Fibroblast of peridontal ligament (primary cell): ENCODE measurements at regions not wholly inside any gene's neighbourhood (a gene's known extent, or its start where the extent isn't known, plus 50 kb on each side); places are given as distances from the start of the nearest gene placed in this dataset.

Experiments
- DNase-seq: peaks from one replicate; pipeline ENCODE4 v3.0.0-alpha.2; 2010; ENCODE audit errors: extremely low read depth

DNA sequence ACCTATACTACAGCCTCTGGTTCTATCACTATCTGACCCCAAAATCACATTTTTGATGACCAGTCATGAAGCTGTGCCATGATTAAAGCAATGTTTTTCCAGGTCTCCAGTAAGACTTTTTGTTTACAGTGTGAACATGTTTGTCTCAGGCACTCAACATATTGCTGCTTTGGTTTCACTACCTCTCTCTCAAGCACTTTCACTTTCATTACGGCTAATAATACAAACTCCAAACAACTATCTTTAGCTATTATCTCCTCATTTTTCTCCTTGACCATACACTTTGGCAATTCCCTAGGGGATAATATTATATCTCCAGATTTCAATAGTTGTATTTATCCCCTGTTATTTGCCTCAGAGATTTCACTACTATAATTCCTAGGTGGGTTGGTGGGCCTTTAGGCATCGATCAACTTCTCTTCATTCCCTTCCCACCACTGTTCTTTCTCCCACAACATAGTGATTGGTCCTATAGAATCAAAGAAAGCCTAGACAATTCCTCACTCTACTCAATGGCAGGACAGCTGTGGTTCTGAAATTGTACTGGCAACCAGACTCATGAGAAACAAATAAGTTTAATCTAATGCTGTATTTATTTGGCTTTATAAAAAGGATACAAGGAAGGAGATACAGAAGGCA lies 261.4 kb upstream of the ZWINT start:
- no peak for DNase-seq

DNA sequence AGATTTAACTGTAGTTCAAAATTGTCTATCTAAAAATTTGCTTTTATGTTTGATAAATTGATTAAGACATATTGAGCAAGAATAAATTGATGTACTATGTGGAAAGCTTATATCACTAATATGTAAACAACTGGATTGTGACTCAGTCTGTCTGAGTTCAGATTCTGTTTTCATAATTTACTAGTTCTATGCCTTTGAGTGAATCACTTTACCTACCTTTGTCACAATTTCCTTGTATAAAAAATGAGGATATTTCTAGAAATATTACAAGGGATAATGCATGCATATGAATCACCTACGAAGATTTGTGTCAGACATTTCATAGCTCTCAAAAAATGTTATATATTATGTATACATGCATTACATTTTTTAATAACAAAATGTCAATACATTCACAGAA lies 245.1 kb upstream of the ZWINT start:
- no peak for DNase-seq

DNA sequence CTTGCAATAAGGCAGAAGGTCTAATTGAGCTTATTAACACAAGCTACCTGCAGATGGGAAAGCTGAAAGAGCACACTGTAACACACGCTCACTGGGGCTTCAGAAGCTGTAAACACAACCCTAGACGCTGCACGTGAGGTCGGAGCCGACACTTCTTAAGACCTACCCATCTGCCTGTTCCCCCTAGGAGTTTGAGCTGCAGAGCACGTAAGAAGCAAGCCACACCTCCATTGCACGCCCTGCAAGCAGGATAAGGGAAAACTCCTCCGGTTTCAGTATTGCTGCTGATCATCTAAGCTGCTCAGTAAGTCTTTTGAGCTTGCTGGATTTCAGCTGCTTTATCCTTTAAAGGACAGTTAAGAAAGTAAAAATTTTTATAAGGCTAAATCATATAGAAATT lies 244.0 kb upstream of the ZWINT start:
- no peak for DNase-seq

DNA sequence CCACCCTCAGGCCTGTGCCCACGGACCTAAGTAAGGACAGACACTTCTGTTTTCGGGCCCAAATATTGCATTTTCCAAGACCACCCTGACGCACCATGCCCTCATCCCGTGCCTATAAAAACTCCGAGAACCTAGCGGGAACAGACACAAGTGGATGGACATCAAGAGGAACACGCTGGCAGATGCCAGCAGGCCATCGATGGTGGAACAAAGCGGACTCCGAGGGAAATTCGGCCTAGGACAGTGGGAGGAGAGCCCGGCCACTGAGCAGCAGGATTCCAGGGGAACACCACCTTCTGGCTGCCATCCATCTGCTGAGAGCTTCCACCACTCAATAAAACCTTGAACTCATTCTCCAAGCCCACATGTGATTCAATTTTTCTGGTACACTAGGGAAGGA lies 243.6 kb upstream of the ZWINT start:
- no peak for DNase-seq

DNA sequence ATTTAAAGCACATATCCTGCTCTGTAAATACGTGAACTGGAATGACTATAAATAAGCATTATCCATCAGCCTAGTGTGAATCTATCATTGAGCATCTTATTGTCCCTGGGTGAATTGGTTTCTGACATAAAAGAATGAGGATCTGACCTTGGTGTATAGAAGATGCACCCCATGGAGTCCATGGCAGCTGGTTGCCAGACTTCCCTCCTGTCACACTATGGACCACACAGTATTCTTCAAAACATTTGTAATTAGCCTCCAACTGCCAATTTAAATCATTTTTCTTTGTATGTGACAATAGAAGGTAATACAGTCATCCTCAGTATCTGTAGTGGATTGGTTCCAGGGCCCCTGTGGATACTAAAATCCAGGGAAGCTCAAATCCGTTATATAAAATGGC lies 238.1 kb upstream of the ZWINT start:
- no peak for DNase-seq

DNA sequence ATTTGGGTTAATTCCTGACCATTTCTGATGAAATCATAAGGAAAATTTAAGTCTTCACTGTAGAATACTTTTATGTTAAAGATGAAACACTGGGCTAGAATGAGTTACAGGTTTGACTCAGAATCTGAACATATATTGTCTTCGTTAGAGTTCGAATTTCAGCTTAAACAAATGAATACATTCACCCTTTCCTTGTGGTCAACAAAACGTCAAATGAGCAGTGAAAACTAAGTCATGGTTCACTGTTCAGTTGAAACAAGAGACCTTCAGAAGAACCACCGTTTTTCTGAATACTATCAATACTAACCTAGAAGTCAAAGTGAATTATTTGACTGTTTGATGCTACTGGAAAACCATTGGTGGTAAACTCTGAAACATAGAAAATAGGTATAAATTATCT lies 235.2 kb upstream of the ZWINT start:
- DNase-seq = no peak

DNA sequence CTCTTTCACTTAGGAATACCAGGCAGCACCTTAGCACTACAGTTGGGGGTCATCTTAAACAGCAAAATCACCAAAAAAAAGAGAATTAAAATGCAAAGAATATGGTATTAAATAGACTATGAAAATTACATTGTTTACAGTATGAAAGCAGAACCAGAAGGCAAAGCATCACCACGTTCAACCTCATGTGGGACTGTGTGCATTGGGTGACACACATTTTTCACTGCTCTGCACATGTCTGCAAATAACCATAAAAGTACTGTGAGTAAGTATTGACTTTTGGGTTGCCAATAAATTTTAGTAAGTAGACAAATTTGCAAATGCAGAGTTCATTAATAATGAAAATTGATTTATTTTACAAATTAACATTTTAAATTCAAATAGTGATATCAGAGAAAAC lies 232.1 kb upstream of the ZWINT start:
- DNase-seq = no peak

DNA sequence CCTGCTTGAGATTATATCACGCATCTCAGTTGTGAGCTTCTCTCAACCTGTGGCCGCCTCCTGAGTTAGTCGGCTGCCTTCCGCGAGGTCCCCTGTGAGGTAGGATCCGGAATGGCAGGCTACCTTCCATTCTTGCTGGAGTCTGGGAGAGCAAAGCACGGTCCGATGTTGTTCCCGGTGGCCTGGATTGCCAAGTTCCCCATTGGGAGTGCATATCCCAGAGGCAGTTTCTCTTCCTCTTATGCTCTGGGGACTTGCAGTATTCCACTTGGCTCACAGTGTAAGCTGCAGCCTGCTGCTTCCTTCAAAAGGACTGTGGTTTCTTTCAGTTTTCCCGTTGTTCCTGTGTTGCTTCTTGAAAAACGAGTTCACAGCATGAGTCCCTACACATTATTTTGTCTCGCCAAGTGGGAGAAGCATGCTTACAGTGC lies 225.4 kb upstream of the ZWINT start:
- no peak for DNase-seq

DNA sequence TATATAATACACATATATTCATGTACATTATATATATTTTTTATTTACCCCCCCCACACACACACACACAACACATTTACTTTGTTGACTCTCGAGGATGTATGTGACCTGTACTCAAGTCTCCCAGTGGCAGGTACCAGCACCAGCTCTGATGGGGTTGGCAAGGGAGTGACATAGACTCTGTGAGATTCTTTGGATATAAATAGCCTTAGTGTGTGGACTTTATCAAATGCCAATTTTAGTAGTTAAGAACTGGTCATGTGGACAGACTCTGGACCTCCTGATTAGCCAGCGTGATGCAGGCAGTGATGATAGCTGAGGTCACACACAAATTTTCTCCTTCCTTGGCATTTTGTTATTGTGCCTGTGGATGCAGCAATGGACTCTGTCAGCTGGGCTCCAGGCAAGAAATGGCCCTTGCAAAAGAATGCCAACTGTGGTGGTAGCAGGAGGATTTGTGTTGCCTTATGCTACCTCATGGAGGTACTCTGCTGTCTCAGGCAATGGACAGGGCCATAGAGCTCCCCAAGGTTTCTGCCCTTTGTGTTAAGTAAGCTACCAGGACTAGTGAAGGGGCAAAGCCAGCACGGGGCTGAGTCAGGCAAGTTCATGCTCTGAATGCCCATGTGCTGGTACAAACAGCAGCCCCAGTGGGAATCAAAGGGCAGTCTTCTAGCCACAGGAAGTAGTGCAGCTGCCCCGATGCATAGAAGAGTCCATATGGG lies 224.6 kb upstream of the ZWINT start:
- no peak for DNase-seq

DNA sequence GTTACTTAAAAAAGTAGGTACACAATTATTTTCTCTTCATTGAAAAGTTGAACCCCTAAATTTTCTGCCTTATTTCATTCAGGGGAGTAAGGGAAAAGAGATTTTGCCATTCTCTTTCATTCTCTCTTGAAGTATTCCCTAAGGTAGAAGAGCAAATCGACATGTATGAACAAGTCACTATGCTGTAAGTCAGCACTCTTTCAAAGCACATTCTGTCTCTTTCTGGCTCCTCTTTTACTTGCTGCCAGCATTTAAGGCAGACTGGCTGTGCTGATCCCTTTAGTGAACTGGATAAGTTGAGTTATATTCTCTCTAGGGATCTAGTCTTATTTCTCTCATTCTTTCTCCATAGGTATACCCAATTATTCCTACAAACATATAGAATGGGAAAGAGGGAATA lies 222.3 kb upstream of the ZWINT start:
- DNase-seq = no peak

DNA sequence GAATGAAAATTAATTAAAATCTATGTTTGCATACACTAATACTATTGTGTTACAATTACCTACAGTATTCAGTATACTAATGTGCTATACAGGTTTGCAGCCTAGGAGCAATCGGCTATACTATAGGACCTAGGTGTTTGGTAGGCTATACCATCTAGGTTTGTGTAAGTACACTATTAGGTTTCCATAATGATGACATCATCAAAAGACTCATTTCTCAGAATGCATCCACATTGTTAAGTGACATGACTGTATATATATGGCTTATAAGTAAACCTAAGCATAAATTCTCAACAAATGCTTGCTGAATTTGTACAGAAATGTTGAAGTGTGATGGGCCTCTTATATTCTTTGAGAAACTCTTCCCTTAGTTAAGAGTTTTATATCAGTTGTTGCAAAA lies 206.5 kb upstream of the ZWINT start:
- no peak for DNase-seq

DNA sequence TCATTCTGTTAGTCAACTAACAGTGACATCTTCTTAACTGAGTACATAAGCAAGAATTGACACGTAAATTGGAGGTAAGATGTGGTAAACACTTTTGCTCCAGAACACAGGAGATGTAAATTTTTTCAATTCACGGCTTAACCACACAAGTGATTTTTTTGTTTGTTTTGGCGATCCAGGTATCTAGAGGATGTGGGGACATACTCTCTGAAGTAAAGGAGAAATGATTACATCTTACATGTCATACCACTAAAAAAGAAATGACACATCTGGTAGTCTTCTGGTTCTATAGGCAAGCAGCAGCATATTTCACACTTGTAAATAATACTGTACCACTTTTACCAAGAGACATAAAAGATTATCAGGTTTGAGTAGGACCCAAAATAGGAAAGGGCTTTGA lies 200.3 kb upstream of the ZWINT start:
- DNase-seq = no peak

DNA sequence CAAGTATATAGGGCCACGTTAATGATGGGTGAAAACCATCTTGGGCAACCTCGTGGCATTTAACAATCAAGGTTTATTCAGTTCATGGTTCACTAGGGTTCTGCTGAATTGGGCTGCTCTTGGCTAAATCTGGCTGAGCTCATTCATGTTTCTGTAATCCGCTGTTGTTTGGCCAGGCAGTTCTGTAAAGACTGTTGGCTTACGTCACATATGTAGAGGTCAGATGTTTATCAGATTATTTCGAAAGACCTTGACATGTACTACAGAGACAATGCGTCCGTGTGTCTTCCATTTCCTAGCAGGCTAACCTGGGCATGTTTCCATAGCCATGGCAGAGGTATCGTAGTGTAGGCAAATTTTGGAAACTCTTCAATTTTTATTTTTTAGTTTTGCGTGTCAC lies 190.0 kb upstream of the ZWINT start:
- DNase-seq = no peak

DNA sequence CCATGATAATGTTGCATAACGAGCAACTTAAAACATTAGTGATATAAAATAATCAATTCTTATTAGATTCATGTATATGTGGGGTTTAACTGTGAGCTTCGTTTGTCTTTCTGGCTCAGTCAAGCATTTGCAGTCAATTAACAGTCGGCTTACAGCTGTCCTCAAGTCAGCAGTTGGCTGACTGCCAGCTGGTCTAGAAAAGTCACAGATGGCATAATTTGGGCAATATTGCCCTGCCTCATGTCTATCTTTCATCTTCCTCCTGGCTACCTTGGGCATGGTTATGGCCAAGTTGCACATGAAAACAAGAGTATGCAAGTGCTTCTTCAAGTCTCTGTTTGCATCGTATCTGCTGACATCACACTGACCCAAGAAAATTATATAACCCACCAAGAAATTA lies 186.1 kb upstream of the ZWINT start:
- no peak for DNase-seq

DNA sequence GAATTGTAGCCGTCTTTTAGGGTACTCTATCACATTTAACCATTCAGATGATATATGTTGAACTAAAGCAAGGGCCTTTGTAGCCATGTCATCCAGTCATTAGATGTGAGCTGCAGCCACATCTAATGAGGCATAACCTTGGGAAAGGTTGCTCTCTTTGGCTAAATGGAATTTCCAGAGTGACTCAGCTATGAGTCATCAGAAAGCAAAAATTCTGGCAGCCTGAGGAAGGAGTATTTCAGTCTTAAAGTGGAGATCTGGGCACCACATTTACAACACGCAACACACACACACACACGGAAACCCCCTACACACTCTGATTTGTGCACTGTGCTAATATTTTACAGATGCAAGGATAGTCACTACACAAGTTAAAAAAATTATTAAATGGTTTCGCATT lies 176.9 kb upstream of the ZWINT start:
- peak; percentile 1 for DNase-seq

DNA sequence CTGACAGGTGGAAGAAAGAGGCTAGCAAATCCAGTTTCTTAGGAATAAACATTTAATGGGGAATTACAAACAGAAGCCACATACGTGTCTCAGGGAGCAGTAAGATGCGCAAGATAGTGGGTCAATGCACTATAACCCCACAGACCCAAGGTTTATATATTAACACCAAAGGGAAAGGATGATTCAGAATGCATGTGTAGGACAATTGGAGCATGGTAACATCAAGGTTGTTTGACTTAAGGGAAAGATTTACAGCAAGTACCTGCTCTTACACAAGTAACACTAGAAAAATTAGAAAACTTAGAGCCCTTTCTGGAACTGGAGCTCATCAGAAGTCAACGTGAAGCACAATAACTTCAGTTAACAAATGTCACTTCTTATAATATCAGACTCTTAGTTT lies 161.1 kb upstream of the ZWINT start:
- no peak for DNase-seq

DNA sequence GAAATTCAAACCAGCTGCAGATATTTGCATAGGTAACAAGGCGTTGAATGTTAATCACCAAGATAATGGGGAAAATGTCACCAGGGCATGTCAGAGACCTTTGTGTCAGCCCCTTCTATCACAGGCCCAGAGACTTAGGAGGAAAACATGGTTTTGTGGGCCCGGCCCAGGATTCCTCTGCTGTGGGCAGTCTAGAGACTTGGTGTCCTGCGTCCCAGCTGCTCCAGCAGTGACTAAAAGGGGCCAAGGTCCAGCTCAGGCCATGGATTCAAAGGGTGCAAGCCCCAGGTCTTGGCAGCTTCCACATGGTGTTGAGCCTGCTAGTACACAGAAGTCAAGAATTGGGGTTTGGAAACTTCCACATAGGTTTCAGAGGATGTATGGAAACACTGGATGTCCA lies 147.5 kb upstream of the ZWINT start:
- DNase-seq = no peak

DNA sequence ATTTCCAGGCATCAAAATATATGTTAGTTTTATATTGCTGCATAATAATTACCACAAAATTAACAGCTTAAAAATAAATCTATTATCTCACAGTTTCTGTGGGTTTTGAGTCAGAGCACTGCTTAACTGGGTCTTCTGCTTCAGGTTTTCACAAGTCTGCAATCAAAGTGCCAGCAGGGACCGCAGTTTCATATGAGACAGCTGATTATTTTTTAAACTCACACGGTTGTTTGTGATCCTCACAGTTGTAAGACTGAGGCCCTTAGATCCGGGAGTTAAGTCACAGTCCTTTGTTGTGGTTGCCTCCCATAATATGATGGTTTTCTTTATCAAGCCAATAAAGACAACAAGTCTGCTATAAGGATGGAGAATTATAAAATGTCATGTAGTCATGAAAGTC lies 146.0 kb upstream of the ZWINT start:
- DNase-seq = no peak

DNA sequence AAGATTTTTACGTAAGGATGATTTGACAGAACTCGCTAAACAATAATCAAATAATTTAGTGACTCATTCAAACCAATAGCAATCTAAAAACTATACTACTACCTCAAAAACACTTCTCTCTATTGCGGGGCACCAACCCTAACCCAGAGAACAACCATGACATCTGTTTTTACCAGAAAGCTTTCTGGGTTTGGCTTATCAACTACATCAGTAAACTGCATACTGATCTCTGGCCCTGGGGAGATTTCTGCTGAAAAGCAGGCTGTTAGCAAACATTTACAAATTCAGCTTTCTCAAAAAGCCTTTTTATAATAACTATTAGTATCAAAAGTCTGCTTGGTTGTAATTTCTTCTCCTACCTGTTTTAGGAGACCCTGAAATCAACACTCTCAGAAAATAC lies 144.5 kb upstream of the ZWINT start:
- no peak for DNase-seq

DNA sequence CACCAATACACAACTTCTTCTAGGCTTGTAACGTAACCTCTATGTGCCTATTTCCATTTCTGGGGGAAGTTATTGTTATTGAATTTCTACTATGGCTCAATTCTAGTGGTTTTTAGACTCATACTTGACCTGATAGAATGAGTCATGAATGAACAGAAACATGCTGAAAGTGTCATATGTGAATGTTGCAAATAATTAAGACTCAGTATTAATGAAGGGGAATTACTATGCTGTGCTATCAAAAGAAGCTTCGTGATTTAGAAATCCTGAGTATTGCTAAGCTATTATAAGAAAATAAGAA lies 135.1 kb upstream of the ZWINT start:
- no peak for DNase-seq

DNA sequence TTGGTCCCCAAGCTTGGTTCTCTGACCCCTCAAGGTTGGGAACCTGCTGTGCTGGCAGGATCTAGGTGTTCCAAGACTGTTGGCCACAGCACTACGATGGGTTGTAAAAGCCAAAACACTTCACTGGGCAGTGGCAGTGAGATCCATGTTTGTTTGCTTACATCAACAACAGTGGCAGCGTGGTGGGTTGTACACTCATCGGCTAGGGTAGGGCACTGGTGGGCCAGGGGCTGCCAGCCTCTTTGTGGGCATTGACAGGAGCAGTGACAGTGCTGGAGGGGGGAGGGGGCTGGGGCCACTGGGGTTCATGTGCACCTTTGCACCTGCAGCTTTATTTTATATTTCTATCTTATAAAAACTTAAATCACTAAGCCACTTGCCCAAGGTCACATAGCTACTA lies 126.7 kb upstream of the ZWINT start:
- no peak for DNase-seq

DNA sequence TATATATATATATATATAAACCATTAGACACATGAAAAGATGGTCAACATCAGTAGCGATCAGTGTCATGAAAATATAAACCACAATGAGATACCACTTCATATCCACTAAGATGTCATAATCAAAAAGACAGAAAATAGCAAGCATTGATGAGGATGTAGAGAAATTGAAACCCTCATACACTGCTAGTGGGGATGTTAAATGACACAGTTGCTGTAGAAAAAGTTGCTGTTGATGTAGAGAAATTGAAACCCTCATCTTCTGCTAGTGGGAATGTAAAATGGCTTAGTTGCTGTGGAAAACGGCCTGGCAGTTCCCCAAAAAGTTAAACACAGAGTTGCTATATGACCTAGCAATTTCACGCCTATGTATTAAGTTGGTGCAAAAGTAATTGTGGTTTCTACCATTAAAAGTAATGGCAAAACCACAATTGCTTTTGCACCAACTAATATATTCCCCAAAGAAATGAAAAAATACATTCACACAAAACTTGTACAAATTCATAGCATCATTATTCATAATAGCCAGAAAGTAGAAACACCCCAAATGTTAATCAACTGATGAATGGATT lies 120.5 kb upstream of the ZWINT start:
- no peak for DNase-seq

DNA sequence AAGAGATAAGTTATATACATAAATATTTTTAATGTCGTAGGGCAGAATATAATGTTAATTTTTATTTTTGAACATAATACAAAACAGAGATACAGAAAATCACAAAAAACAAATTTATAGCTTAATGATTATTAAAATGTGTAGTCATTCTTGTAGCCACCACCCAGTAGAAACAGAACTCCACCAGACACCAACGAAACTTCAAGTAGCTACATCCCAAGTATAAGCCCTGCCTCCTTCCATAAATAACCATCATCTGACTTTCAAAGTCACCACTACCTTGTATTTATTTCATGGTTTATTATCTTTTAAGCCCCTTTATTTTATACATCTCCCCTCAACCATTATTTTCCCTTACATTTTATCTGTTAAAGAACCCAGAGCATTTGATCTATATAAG lies 111.9 kb upstream of the ZWINT start:
- no peak for DNase-seq

DNA sequence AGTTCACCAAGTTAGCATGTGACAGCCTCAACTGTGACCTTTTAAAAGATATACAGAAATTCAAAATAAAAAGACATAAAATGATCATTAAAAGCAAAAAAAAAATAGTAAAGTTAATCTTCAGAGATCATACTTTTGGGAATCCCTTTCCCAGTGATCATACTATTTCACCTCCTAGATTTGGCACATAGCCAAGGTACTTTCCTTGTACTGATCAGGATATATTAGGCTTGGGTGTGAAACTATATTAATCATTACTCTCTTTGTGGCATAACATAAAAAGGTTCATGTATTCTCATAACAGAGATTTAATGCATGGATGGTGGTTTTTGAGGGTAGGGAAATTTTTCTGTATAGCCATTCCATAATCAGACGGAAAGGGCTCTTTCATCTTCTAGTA lies 109.6 kb upstream of the ZWINT start:
- no peak for DNase-seq
